SK-MEL-5 (cell line): ENCODE measurements at regions not wholly inside any gene's neighbourhood (a gene's known extent, or its start where the extent isn't known, plus 50 kb on each side); places are given as distances from the start of the nearest gene placed in this dataset.
"Not testable (repeated sequence)": the region's sequence is repeated elsewhere in the genome, so short reads cannot be mapped to it uniquely, and the experiment has no call there.

Experiments
- DNase-seq: peaks from one replicate; pipeline ENCODE4 v3.0.0-alpha.2; 2016; ENCODE audit warnings: low read depth, low spot score
- in situ Hi-C: cut with HindIII; loops from 2 replicates; pipeline ENCODE4 v1.10.0; 2016; ENCODE audit warnings: low sequenced_read_pairs, high pct_unique_total_duplicates, low pct_unique_long_range_greater_than_20kb

GRCh38 chr14:71332476-71332875 lies 425.2 kb downstream of the PCNX1 start:
- no peak for DNase-seq
- in situ Hi-C loops = no loop called here

DNA sequence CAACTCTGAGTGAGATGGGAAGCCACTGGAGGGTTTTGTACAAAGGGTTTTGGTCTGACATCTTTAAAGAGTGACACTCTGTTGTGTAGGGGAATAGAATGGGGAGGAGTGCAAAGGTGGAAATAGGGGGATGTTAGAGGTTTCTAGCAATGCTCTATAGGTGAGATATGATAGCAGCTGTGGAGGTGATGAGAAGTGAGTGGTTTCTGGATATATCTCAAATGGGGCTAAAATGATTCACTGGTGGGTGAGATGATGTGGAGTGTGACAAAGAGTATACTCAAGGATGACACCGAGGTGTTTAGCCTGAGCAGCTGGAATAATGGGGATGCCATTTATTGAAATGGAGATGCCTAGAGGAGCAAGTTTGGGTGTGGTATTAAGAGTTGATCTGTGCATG lies 426.4 kb downstream of the PCNX1 start:
- in situ Hi-C loops = no loop called here
- DNase-seq = no peak

GRCh38 chr14:71336489-71337192 lies 429.4 kb downstream of the PCNX1 start:
- in situ Hi-C loops = no loop called here
- DNase-seq = no peak

- DNase-seq = no peak
- in situ Hi-C loops = no loop called here
These were observed 430.9 kb downstream of the PCNX1 start for GRCh38 chr14:71338153-71338552.

DNA sequence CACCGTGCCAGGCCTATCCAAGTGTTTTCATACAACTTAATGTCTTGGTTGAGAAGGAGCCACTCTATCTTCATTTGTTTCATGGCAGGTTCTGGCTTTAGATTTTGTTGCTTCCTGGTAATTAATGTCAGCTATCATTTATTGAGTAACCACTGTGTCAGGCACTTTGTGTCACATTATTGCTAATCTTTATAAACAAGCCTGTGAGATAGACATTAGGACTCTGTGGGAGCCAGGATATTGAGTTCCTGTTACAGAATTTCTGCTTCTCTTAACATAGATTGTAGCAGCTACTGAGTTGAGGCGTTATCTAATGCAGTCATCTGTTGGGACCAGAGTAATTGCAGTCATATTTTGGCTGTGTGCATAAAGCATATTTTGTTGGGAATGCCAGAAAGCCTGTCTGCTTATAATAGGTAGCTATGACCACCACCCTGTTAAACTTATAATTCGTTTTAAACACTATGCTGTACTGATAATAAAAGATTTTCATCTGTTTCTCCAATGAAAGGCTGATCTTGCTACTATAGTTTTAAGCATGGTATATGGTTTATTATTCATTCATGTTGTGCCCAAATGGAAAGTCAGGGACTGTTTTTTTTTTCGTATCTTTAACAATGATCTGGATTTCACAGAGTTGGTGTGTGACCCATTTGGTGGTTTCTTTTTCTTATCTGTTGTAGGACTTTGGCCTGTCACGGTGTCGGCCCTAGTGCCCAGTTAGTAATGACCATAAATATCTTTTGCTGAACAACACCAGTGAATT lies 432.6 kb downstream of the PCNX1 start:
- no peak for DNase-seq
- in situ Hi-C loops = no loop called here

GRCh38 chr14:71341156-71341555 lies 433.9 kb downstream of the PCNX1 start:
- in situ Hi-C loops = no loop called here
- no peak for DNase-seq

DNA sequence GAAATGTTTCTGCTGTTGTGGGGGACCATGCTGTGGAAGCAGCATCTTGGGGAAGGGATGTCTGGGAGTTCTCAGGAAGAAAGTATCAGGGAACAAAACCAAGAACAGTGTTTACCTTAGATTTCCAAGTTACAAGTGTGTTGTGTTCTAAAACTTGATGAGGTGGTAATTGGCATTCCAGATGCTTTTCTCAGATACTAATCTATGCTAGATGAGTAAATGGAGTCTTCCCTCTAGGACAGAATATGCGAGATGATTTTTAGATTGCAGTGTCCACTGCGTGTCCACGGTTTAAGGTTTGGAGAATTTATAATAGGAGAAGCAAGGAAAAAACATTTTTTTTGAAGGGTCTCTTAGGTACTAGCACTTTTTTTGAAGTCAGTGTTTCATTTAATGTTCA lies 436.5 kb downstream of the PCNX1 start:
- in situ Hi-C loops = no loop called here
- DNase-seq = no peak

GRCh38 chr14:71344506-71344905 lies 437.2 kb downstream of the PCNX1 start:
- in situ Hi-C loops = no loop called here

GRCh38 chr14:71346685-71347084 lies 439.4 kb downstream of the PCNX1 start:
- DNase-seq = no peak
- in situ Hi-C loops = no loop called here

More at GRCh38 chr14:71344506-71344905, 437.2 kb downstream of the PCNX1 start:
- no peak for DNase-seq

- in situ Hi-C loops = no loop called here
These were observed 441.1 kb downstream of the PCNX1 start for GRCh38 chr14:71348394-71348793.

DNA sequence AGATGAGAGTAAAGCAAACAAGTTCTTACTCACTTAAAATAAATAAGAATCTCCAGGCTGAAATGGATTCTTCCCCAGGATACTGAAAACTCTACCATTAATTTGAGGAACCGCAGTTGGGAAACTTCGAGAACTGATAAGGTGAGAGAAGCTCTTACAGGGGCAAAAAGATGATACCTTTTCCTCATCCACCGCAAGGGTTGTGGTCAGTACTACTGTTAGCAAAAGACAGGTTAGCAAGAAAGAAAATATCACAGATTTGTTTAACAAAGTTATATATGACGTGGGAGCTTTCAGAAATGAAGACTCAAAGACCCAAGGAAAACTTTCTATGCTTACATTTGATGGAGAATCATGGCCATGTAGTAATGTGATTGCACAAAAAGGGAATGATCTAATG lies 441.6 kb downstream of the PCNX1 start:
- in situ Hi-C loops = no loop called here
- DNase-seq = no peak

More at GRCh38 chr14:71348394-71348793, 441.1 kb downstream of the PCNX1 start:
- DNase-seq = no peak

DNA sequence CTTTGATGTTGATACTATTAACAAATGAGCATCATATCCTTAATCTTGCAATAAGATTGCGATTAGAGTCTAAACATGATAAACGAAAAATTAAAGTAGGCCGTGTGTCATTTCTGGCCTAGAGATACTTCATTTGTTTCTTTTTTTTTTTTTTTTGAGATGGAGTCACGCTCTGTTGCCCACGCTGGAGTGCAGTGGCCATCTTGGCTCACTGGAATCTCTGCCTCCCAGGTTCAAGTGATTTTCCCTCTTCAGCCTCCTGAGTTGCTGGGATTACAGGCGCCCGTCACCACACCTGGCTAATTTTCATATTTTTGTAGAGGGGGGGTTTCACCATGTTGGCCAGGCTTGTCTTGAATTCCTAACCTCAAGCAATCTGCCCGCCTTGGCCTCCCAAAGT lies 446.9 kb downstream of the PCNX1 start:
- in situ Hi-C loops = no loop called here
- DNase-seq = no peak

- in situ Hi-C loops = no loop called here
- DNase-seq = no peak
These were observed 447.5 kb downstream of the PCNX1 start for GRCh38 chr14:71354801-71355200.

DNA sequence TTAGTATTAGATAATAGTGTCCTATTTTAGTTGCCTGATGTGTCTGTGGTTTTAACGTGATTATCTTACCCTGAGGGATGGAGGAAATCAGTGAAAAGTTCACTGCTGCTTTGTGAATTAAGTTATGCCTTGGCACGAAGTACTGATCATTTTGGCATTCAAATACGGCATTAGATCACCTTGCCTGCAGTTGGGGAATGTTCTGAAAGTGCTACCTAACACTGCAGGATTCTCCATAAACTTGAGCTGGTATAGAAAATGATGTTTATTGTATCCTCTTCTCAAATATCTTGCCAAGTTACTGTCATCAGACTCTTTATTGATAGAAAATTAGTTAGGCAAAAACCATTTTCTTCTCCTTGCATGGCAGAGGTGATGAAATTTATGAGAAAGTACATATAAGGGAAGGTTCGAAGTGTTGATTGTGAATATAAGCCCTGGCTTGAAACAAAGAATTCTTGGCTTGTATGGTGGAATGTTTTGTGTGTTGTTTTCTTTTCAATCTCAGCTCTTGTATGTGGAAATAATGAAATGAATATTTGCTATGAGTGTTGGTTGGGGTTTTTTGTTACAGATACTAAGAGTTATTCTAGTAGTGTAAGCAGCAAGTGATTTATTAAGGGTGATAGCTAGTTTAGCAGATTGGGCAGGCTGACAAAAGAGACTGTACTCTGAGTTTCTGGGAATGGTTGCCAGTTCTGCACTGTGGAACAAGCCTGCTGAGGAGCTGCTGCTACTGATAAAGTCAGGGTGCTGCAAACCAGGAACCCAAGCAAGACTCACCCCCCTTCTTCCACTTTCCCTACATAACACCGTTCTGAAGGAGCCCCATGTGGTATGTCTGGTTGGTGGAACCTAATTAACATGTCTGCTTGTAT lies 448.3 kb downstream of the PCNX1 start:
- in situ Hi-C loops = no loop called here
- DNase-seq = no peak

DNA sequence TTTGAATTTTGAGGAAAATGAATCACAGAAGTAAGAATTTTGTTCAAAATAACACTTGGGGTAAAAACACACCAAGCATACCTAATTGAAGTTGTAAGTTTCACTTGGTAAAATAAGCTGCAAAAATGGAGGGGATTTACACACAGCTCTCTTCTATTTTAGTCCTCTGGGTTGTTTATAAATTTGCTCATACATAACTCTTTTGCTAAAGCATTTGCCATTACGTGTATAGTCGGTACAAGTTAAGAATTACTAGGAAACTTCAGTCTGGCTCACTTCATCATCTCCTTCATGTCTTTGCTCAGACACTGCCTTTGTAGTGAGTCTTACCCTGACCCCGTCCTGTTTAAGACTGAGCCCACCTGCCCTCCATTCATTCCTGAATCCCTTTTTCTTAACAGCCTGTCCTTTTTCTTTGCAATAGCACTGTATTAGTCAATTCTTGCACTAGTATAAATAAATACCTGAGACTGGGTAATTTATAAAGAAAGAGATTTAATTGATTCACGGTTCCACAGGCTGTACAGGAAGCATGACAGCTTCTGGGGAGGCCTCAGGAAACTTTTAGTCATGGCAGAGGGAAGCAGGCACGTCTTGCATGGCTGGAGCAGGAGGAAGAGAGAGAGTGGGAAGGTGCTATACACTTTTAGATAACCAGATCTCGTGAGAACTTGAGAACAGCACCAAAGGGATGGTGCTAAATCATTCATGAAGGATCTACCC lies 451.1 kb downstream of the PCNX1 start:
- no peak for DNase-seq
- in situ Hi-C loops = no loop called here

DNA sequence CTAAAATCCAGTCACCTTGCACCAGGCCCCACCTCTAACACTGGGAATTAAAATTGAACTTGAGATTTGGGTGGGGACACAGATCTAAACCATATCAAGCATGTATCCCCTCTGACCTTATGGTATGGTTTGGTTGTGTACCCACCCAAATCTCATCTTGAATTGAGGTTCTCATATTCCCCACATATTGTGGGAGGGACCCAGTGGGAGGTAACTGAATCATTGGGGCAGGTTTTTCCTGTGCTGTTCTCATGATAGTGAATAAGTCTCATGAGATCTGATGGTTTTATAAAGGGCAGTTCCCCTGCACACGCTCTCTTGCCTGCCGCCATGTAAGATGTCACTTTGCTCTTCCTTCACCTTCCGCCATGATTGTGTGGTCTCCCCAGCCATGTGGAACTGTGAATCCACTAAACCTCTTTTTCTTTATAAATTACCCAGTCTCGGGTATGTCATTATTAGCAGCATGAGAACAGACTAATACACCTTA lies 451.7 kb downstream of the PCNX1 start:
- DNase-seq, in situ Hi-C loops: not testable (repeated sequence)

- no peak for DNase-seq
- in situ Hi-C loops = no loop called here
These were observed 452.6 kb downstream of the PCNX1 start for GRCh38 chr14:71359823-71360222.
